Stomach (tissue), 4 donors: ENCODE measurements at regions not wholly inside any gene's neighbourhood (a gene's known extent, or its start where the extent isn't known, plus 50 kb on each side); places are given as distances from the start of the nearest gene placed in this dataset.

Source experiments
- CTCF ChIP-seq, 7 experiments: fragments of 450-650 bp in 4 of 7; fragments of 200-600 bp in 3 of 7; sonication (generic) in 3 of 7; IDR thresholded peaks; one replicate each; pipeline ENCODE4 v1.5.1; 2016 to 2019; ENCODE audit warnings: antibody characterized with exemption in 7 of 7, control low read depth in 2 of 7, mild to moderate bottlenecking in 1 of 7
- EP300 ChIP-seq: sonication (generic); formaldehyde crosslinking; IDR thresholded peaks from one replicate; pipeline ENCODE4 v1.6.1; 2017; ENCODE audit warnings: antibody characterized with exemption
- POLR2AphosphoS5 ChIP-seq, 3 donors: sonication (generic); formaldehyde crosslinking; IDR thresholded peaks; one replicate each; pipeline ENCODE4 v1.6.1; 2016; ENCODE audit warnings: antibody characterized with exemption in 3 of 3

GRCh38 chr4:106565727-106566126 is 197.1 kb upstream of the GIMD1 start:
- no peak for TF ChIP-seq CTCF (IDR thresholded peaks at IDR 0.05)
- no peak for TF ChIP-seq POLR2AphosphoS5 (IDR thresholded peaks at IDR 0.05)
- no peak for TF ChIP-seq EP300
